Smooth muscle cell (in vitro differentiated cells): ENCODE measurements at regions not wholly inside any gene's neighbourhood (a gene's known extent, or its start where the extent isn't known, plus 50 kb on each side); places are given as distances from the start of the nearest gene placed in this dataset.
"Not testable (repeated sequence)": the region's sequence is repeated elsewhere in the genome, so short reads cannot be mapped to it uniquely, and the experiment has no call there.

Experiments used
- DNase-seq: peaks from one replicate; lab custom pipeline; 2025; ENCODE audit not compliant: unreplicated experiment; lab: John Stamatoyannopoulos, UW
- H2AFZ ChIP-seq: fragments of 200-600 bp; sonication (generic); 2 replicates; pipeline ENCODE4 v1.6.0; 2016; ENCODE audit warnings: antibody characterized with exemption, low read depth, mild to moderate bottlenecking
- H3F3A ChIP-seq: fragments of 200-600 bp; sonication (generic); 2 replicates; pipeline ENCODE4 v1.6.0; 2017; ENCODE audit warnings: antibody characterized with exemption, low read depth
- H3K27ac ChIP-seq: fragments of 200-600 bp; sonication (generic); 2 replicates; pipeline ENCODE4 v1.5.1; 2016; ENCODE audit warnings: low read depth, mild to moderate bottlenecking
- H3K27me3 ChIP-seq: fragments of 200-600 bp; sonication (generic); 2 replicates; pipeline ENCODE4 v1.6.1; 2016; ENCODE audit warnings: low read depth, mild to moderate bottlenecking
- H3K36me3 ChIP-seq: fragments of 200-600 bp; sonication (generic); 2 replicates; pipeline ENCODE4 v1.5.1; 2016; ENCODE audit warnings: low read depth
- H3K4me1 ChIP-seq: fragments of 200-600 bp; sonication (generic); 2 replicates; pipeline ENCODE4 v1.5.1; 2016; ENCODE audit warnings: low read depth
- H3K4me2 ChIP-seq: fragments of 200-600 bp; sonication (generic); 2 replicates; pipeline ENCODE4 v1.6.0; 2016; ENCODE audit warnings: mild to moderate bottlenecking
- H3K4me3 ChIP-seq: fragments of 200-600 bp; sonication (generic); 2 replicates; pipeline ENCODE4 v1.5.1; 2016; ENCODE audit warnings: mild to moderate bottlenecking
- H3K79me2 ChIP-seq: fragments of 200-600 bp; sonication (generic); 2 replicates; pipeline ENCODE4 v1.6.0; 2016; ENCODE audit warnings: low read depth, mild to moderate bottlenecking
- H3K9ac ChIP-seq: fragments of 200-600 bp; sonication (generic); 2 replicates; pipeline ENCODE4 v1.6.0; 2016; ENCODE audit warnings: low read depth
- H3K9me3 ChIP-seq: fragments of 200-600 bp; sonication (generic); replicated peaks from 2 replicates; pipeline ENCODE4 v1.5.1; 2016; ENCODE audit warnings: low read depth
- H4K20me1 ChIP-seq: fragments of 200-600 bp; sonication (generic); 2 replicates; pipeline ENCODE4 v1.6.0; 2016; ENCODE audit warnings: low read depth
- WGBS: methylation state at CpG from one replicate; pipeline ENCODE4 v1.1.7; 2016; ENCODE audit warnings: low lambda C conversion rate; 5-methylcytosine and 5-hydroxymethylcytosine counted together
- TF ChIP-seq, protein P1 (sequence below): fragments of 200-600 bp; sonication (generic); IDR thresholded peaks from 2 replicates; pipeline ENCODE4 v1.5.1; 2017; ENCODE audit warnings: borderline replicate concordance, mild to moderate bottlenecking, antibody characterized with exemption; ENCODE audit not compliant: insufficient read depth, poor library complexity, severe bottlenecking

DNA sequence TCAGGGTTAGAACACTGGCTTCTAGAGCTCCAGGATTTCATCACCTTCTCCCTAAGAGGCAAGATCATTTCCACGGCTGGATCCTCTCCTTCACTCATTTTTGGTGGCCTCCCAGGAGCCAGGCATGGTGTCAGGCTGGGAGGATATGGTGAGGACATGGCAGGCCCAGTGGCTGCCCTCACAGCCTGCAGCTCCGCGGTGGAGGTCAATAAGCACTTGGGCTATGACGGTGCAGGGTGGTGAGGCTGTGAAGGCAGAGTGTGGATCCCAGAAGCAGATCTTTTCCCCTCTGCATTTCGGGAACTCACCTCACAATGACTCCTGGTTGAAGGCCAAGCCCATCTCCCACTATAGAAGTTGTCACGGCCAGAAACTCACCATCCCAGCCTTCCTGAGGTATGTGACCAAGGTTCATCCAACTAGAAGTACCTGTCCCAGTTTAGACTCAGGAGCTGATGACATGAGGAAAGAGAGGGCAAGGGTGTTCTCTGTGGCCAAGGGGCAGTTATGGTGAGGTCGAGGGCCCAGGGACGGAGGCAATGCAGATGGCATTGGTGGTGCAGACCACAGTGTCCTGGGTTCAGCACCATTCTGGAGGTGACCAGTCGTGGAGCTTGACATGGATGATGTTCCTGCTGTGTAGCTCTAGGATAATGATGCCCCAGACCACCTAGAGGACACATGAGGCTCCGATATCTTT lies 100.1 kb upstream of the SMAD3 start:
- TF ChIP-seq, protein P1, sequence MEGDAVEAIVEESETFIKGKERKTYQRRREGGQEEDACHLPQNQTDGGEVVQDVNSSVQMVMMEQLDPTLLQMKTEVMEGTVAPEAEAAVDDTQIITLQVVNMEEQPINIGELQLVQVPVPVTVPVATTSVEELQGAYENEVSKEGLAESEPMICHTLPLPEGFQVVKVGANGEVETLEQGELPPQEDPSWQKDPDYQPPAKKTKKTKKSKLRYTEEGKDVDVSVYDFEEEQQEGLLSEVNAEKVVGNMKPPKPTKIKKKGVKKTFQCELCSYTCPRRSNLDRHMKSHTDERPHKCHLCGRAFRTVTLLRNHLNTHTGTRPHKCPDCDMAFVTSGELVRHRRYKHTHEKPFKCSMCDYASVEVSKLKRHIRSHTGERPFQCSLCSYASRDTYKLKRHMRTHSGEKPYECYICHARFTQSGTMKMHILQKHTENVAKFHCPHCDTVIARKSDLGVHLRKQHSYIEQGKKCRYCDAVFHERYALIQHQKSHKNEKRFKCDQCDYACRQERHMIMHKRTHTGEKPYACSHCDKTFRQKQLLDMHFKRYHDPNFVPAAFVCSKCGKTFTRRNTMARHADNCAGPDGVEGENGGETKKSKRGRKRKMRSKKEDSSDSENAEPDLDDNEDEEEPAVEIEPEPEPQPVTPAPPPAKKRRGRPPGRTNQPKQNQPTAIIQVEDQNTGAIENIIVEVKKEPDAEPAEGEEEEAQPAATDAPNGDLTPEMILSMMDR = no peak
- H3K79me2 ChIP-seq = no peaks in the 10 kb centered on the region

DNA sequence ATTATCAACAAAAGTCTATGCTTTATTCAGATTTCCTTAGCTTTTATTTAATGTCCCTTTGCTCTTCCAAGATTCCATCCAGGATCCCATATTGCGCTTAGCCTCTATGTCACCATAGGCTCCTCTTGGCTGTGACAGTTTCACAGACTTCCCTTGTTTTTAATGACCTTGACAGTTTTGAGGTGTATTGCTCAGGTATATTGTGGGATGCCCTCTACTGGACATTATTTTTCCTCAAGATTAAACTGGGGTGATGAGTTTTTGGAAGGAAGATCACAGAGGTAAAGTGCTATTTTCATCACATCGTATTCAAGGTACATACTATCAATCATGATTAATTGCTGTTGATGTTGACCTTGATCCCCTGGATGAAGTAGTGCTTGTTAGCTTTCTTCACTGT lies 99.1 kb upstream of the SMAD3 start:
- Histone ChIP-seq H3K4me3 (no peak overlapping the region), H3K9ac (no peak overlapping the region), H3K4me2 (no peak overlapping the region), H3K27ac (no peak overlapping the region), H3K79me2 (no peaks in the 10 kb centered on the region), H3K27me3 (no peaks in the 10 kb centered on the region), H3F3A (no peaks in the 10 kb centered on the region), H3K9me3 (no peaks in the 10 kb centered on the region), H4K20me1 (no peaks in the 10 kb centered on the region), H2AFZ (no peak overlapping the region), H3K4me1 (no peaks in the 10 kb centered on the region), H3K36me3 (no peaks in the 10 kb centered on the region)
- WGBS = 94% methylated on average over 2 of the region's 2 CpGs
- TF ChIP-seq, protein P1 = peak; percentile 27
- DNase-seq = no peak

More for the DNA sequence above, 100.1 kb upstream of the SMAD3 start:
- no peaks in the 10 kb centered on the region for H3K27me3 ChIP-seq
- H3K9me3 ChIP-seq = no peaks in the 10 kb centered on the region
- no peak overlapping the region for H2AFZ ChIP-seq
- H3K27ac ChIP-seq = no peak overlapping the region
- H3K9ac ChIP-seq = no peak overlapping the region
- no peak overlapping the region for H3K4me2 ChIP-seq
- H3K4me3 ChIP-seq = no peak overlapping the region
- no peaks in the 10 kb centered on the region for H3K36me3 ChIP-seq
- H4K20me1 ChIP-seq = no peaks in the 10 kb centered on the region
- no peaks in the 10 kb centered on the region for H3F3A ChIP-seq
- no peaks in the 10 kb centered on the region for H3K4me1 ChIP-seq
- no peak for DNase-seq
- 94% methylated on average over 10 of the region's 10 CpGs for WGBS

DNA sequence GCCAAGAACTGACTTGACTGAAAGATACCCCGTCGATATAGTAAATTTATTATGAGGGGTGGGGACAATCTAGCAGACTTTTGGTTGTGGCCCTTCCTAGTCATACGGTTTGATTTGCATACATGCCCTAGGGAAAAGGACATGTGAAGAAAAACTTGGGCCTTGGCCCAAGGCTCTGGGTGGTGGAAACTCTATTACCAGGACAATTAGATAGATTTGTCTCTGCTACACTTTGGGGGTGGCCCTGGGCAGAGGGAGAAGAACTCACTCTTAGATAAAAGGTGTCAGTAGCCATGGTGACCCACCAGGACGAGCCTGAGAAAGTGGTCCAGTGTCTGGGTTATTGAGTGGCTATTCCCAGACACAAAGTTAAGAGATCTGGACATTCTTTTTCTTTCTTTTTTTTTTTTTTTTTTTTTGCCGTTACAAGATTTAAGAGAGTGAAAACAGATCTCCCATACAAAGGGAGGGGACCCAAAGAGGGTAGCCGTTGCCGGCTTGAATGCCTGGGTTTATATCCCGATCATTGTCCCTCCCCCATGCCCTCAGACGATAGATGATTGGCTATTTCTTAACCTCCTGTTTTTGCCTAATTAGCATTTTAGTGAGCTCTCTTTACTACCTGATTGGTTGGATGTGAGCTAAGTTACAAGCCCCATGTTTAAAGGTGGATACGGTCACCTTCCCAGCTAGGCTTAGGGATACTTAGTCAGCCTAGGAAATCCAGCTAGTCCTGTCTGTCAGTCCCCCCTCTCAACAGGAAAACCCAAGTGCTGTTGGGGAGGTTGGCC lies 96.4 kb upstream of the SMAD3 start:
- no peak overlapping the region for H2AFZ ChIP-seq
- H3K27me3 ChIP-seq = no peaks in the 10 kb centered on the region
- H3K79me2 ChIP-seq = no peaks in the 10 kb centered on the region
- H3K36me3 ChIP-seq = no peaks in the 10 kb centered on the region
- no peak for DNase-seq
- H3K27ac ChIP-seq = no peak overlapping the region
- H3K4me2 ChIP-seq = no peak overlapping the region
- no peaks in the 10 kb centered on the region for H3K9me3 ChIP-seq
- no peaks in the 10 kb centered on the region for H3F3A ChIP-seq
- no peak overlapping the region for H3K9ac ChIP-seq
- H4K20me1 ChIP-seq = no peaks in the 10 kb centered on the region
- H3K4me1 ChIP-seq = no peaks in the 10 kb centered on the region
- WGBS = 89% methylated on average over 10 of the region's 10 CpGs
- no peak overlapping the region for H3K4me3 ChIP-seq
- TF ChIP-seq, protein P1 = no peak

DNA sequence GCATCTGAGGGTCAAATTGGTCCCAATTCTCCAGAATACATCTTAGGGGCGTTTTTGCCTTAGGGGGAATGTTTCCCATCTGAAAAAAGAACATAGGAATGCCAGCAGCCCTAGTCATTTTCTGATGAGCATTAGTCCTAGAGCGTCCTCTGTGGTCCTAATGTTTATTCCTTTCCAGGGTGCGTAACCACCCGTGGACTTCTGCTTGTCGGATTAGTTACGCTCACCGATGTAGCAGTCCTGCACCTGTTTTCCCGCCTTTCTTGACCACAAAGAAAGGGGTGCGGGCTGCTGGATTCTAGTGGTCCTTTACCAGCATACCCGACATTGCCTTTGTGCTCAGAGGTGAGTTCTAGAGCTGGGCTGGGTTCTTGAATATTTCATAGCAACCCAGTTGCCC lies 91.3 kb upstream of the SMAD3 start:
- not testable (repeated sequence) for H3K36me3 ChIP-seq, H3F3A ChIP-seq, H3K4me1 ChIP-seq, H3K4me2 ChIP-seq, DNase-seq, H3K9me3 ChIP-seq, H3K27ac ChIP-seq, H3K9ac ChIP-seq, H2AFZ ChIP-seq, H3K79me2 ChIP-seq, H4K20me1 ChIP-seq, H3K4me3 ChIP-seq, H3K27me3 ChIP-seq
- WGBS = 92% methylated on average over 10 of the region's 10 CpGs

DNA sequence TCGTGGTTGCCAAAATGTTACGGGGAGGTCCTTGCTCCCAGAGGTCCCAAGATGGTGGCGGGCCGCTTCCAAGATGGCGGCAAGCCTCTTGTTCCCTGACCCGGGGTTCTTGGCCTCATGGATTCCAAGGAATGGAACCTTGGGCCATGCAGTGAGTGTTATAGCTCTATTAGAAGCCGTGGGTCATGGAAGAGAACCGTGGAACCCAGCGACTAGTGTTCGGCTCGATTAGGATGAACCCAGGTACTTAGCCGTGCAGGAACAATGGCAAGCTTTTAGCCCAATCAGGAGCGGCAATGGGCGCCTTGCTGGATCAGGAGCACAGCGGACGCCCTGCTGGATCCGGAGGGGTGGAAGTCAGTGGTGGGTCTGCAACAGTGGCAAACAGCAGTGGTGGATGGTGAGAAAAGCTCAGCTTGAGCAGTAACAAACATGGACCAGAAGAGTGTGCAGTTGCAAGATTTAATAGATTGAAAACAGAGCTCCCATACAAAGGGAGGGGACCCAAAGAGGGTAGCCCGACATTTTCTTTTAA lies 89.2 kb upstream of the SMAD3 start:
- not testable (repeated sequence) for H3F3A ChIP-seq, H3K4me3 ChIP-seq, H2AFZ ChIP-seq, H4K20me1 ChIP-seq, H3K9me3 ChIP-seq, DNase-seq, H3K4me1 ChIP-seq, H3K36me3 ChIP-seq, H3K4me2 ChIP-seq, H3K79me2 ChIP-seq, H3K27me3 ChIP-seq, H3K27ac ChIP-seq, H3K9ac ChIP-seq
- 94% methylated on average over 18 of the region's 18 CpGs for WGBS

DNA sequence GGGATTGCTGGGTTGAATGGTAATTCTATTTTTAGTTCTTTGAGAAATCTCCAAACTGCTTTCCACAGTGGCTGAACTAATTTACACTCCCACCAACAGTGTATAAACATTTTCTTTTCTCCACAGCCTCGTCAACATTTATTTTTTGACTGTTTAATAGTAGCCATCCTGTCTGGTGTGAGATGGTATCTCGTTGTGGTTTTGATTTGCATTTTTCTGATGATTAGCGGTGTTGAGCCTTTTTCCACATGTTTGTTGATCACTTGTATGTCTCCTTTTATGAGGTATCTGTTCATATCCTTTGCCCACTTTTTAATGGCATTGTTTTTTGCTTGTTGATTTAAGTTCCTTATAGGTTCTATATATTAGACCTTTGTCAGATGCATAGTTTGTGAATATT lies 85.1 kb upstream of the SMAD3 start:
- H3K4me1 ChIP-seq, H3K36me3 ChIP-seq, H3K79me2 ChIP-seq, H3K9me3 ChIP-seq, H3K9ac ChIP-seq, H4K20me1 ChIP-seq, H3K4me2 ChIP-seq, H3K27ac ChIP-seq, H3F3A ChIP-seq, H3K27me3 ChIP-seq, H2AFZ ChIP-seq, H3K4me3 ChIP-seq, DNase-seq: not testable (repeated sequence)
- WGBS = 54% methylated on average over 3 of the region's 3 CpGs
